OCI-LY7 (cell line): ENCODE measurements at regions not wholly inside any gene's neighbourhood (a gene's known extent, or its start where the extent isn't known, plus 50 kb on each side); places are given as distances from the start of the nearest gene placed in this dataset.

Source experiments
- BruUV-seq: library from RNA; stranded (reverse); fragments of 400-500 nt; replicated peaks from 2 replicates; lab custom pipeline; 2021; lab: Mats Ljungman, UMichigan
- CTCF ChIA-PET: fragments of 300-600 bp; sonication (Branson Sonifier 250); formaldehyde crosslinking; loops from one replicate; lab custom pipeline; 2022; ENCODE audit warnings: antibody characterized with exemption; ENCODE audit not compliant: unreplicated experiment; lab: Charles Lee
- POLR2A ChIA-PET: fragments of 300-600 bp; sonication (Branson Sonifier 250); formaldehyde crosslinking; loops from one replicate; lab custom pipeline; 2022; ENCODE audit warnings: antibody characterized with exemption; lab: Charles Lee
- DNase-seq: peaks from one replicate; pipeline ENCODE4 v3.0.0-alpha.2; 2015; ENCODE audit warnings: low spot score
- H2AFZ ChIP-seq: fragments of 200-600 bp; sonication (generic), shearing (Covaris generic); 2 replicates; pipeline ENCODE4 v1.6.1; 2014; ENCODE audit warnings: mild to moderate bottlenecking, antibody characterized with exemption, low read length, moderate library complexity
- H3K27ac ChIP-seq: fragments of 200-600 bp; sonication (generic); 2 replicates; pipeline ENCODE4 v1.5.1; 2014; ENCODE audit warnings: mixed run types, low read depth, mild to moderate bottlenecking, moderate library complexity, low read length, inconsistent platforms; ENCODE audit not compliant: poor library complexity, severe bottlenecking
- H3K36me3 ChIP-seq: fragments of 200-600 bp; sonication (generic); 2 replicates; pipeline ENCODE4 v1.6.1; 2014; ENCODE audit warnings: mild to moderate bottlenecking, antibody characterized with exemption, low read length, moderate library complexity, mixed read lengths; ENCODE audit not compliant: insufficient read depth
- H3K4me1 ChIP-seq: fragments of 200-600 bp; sonication (generic); 2 replicates; pipeline ENCODE4 v1.5.1; 2014; ENCODE audit warnings: mild to moderate bottlenecking, low read length; ENCODE audit not compliant: insufficient read depth, poor library complexity, severe bottlenecking
- H3K4me2 ChIP-seq: fragments of 200-600 bp; sonication (generic); 2 replicates; pipeline ENCODE4 v1.6.1; 2014; ENCODE audit warnings: mild to moderate bottlenecking, low read length
- H3K4me3 ChIP-seq: fragments of 200-600 bp; sonication (generic); 2 replicates; pipeline ENCODE4 v1.5.1; 2014; ENCODE audit warnings: mild to moderate bottlenecking, low read depth, low read length; ENCODE audit not compliant: poor library complexity, severe bottlenecking
- H3K79me2 ChIP-seq: fragments of 200-600 bp; sonication (generic); 2 replicates; pipeline ENCODE4 v1.6.1; 2016; ENCODE audit warnings: low read depth, mild to moderate bottlenecking, low read length, moderate library complexity, mixed read lengths; ENCODE audit not compliant: insufficient read depth
- H3K9me2 ChIP-seq: fragments of 200-600 bp; sonication (generic); 2 replicates; pipeline ENCODE4 v1.6.1; 2016; ENCODE audit warnings: mild to moderate bottlenecking, low read length, mixed read lengths; ENCODE audit not compliant: insufficient read depth
- H3K9me3 ChIP-seq: fragments of 200-600 bp; sonication (generic); 2 replicates; pipeline ENCODE4 v1.6.1; 2014; ENCODE audit warnings: mild to moderate bottlenecking, mixed run types, low read length, mixed read lengths
- H4K20me1 ChIP-seq: fragments of 200-600 bp; sonication (generic); 2 replicates; pipeline ENCODE4 v1.6.1; 2014; ENCODE audit warnings: mild to moderate bottlenecking, antibody characterized with exemption, low read length, moderate library complexity, mixed read lengths; ENCODE audit not compliant: insufficient read depth
- EZH2phosphoT487 ChIP-seq: fragments of 200-600 bp; sonication (generic); IDR thresholded peaks from 2 replicates; pipeline ENCODE4 v1.6.1; 2018; ENCODE audit warnings: low read depth, borderline replicate concordance, mild to moderate bottlenecking, mixed run types, antibody characterized with exemption, low read length, moderate library complexity, mixed read lengths
- intact Hi-C: fragments of 100-400 bp; cut with micrococcal nuclease; formaldehyde crosslinking; loops from one replicate; pipeline ENCODE4 v1.10.0; 2022; ENCODE audit not compliant: unreplicated experiment
- TF ChIP-seq, protein P1 (sequence below): fragments of 200-600 bp; sonication (generic); conservative IDR thresholded peaks from 2 replicates; pipeline ENCODE4 v1.5.1; 2014; ENCODE audit warnings: mild to moderate bottlenecking, antibody characterized with exemption, low read length, moderate library complexity, mixed read lengths

DNA sequence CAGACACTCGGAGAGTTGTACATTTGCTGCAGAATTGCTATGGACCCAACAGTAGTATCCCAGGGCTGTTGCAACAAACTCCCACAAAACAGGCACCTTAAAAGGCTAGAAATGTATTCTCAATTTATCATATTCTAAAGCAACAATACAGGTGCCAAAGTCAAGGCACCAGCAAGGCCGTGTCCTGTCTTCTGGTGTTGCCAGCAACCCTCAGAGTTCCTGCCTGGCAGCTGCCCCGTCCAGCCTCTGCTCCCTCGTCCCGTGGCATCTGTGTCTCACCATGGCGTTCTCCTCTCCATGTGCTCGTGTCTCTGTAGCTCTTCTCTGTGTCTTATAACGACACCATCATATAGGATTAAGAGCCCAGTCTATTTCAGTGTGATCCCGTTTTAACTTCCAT, 67.7 kb upstream of the ARGLU1 start:
- Histone ChIP-seq H2AFZ (no peak overlapping the region), H3K27ac (no peak overlapping the region), H3K4me1 (no peaks in the 10 kb centered on the region), H3K9me2 (no peaks in the 10 kb centered on the region), H4K20me1 (no peaks in the 10 kb centered on the region), H3K9me3 (no peaks in the 10 kb centered on the region), H3K79me2 (no peaks in the 10 kb centered on the region), H3K36me3 (no peaks in the 10 kb centered on the region), H3K4me2 (no peak overlapping the region), H3K4me3 (no peak overlapping the region)
- POLR2A ChIA-PET = no interaction called here
- no peak for DNase-seq
- CTCF ChIA-PET = no interaction called here
- no TSS peak for BruUV-seq
- TF ChIP-seq EZH2phosphoT487 = no peak
- TF ChIP-seq, protein P1, sequence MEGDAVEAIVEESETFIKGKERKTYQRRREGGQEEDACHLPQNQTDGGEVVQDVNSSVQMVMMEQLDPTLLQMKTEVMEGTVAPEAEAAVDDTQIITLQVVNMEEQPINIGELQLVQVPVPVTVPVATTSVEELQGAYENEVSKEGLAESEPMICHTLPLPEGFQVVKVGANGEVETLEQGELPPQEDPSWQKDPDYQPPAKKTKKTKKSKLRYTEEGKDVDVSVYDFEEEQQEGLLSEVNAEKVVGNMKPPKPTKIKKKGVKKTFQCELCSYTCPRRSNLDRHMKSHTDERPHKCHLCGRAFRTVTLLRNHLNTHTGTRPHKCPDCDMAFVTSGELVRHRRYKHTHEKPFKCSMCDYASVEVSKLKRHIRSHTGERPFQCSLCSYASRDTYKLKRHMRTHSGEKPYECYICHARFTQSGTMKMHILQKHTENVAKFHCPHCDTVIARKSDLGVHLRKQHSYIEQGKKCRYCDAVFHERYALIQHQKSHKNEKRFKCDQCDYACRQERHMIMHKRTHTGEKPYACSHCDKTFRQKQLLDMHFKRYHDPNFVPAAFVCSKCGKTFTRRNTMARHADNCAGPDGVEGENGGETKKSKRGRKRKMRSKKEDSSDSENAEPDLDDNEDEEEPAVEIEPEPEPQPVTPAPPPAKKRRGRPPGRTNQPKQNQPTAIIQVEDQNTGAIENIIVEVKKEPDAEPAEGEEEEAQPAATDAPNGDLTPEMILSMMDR = no peak
- intact Hi-C loops = no loop called here

DNA sequence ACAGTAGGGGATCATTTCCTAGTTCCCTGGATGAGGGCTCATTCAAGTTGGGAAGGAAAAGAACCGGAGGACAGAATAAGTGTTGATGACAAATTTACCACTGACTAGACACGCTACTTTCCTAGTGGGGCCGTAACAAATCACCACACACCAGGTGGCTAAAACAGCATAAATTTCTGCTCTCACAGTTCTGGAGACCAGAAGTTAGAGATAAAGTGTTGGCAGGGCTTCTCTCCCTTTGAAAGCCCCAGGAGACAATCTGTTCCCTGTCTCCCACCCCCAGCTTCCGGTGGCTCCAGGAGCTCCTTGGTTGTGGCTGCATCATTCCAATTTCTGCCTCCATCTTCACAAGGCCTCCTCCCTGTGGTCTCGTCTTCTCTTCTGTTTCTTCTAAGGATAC, 65.4 kb upstream of the ARGLU1 start:
- H3K4me1 ChIP-seq = no peaks in the 10 kb centered on the region
- H2AFZ ChIP-seq = no peak overlapping the region
- no peak overlapping the region for H3K4me2 ChIP-seq
- DNase-seq = no peak
- no peaks in the 10 kb centered on the region for H3K9me3 ChIP-seq
- BruUV-seq = no TSS peak
- H3K27ac ChIP-seq = no peak overlapping the region
- intact Hi-C loops = no loop called here
- ChIA-PET CTCF (no interaction called here), POLR2A (no interaction called here)
- TF ChIP-seq, protein P1 = no peak
- TF ChIP-seq EZH2phosphoT487 = no peak
- H3K9me2 ChIP-seq = no peaks in the 10 kb centered on the region
- H4K20me1 ChIP-seq = no peaks in the 10 kb centered on the region
- no peak overlapping the region for H3K4me3 ChIP-seq
- H3K79me2 ChIP-seq = no peaks in the 10 kb centered on the region
- H3K36me3 ChIP-seq = no peaks in the 10 kb centered on the region

DNA sequence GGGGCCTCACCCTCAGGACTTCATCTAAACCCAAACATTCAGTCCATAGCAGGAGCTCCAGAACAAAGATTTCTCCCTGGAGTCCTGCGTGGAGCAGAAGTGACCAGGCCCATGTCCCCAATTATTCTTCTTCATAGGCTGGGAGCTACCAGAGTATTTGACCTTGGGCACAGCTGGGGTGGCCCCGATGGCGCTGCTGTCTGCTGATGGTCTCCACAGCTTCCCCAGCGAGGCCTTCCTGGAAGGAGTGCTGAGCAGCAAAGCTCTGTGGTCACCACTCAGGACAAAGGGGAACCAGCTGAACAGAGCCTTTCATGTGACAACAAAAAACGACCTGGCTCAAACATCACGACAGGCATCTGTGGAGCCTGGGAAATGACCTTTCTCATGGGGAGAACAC, 62.7 kb upstream of the ARGLU1 start:
- Histone ChIP-seq H3K4me3 (no peak overlapping the region), H3K36me3 (no peaks in the 10 kb centered on the region), H3K9me3 (no peaks in the 10 kb centered on the region), H3K4me2 (no peak overlapping the region), H3K27ac (no peak overlapping the region), H4K20me1 (no peaks in the 10 kb centered on the region), H3K9me2 (no peaks in the 10 kb centered on the region), H3K79me2 (no peaks in the 10 kb centered on the region), H2AFZ (no peak overlapping the region), H3K4me1 (no peaks in the 10 kb centered on the region)
- ChIA-PET POLR2A (no interaction called here), CTCF (no interaction called here)
- no TSS peak for BruUV-seq
- intact Hi-C loops = no loop called here
- DNase-seq = no peak
- TF ChIP-seq EZH2phosphoT487 = no peak
- TF ChIP-seq, protein P1 = no peak
